HG02852 (cell line): ENCODE measurements at regions not wholly inside any gene's neighbourhood (a gene's known extent, or its start where the extent isn't known, plus 50 kb on each side); places are given as distances from the start of the nearest gene placed in this dataset.

Experiments used
- ATAC-seq: cut with Tn5 transposase; IDR thresholded peaks from one replicate; pipeline ENCODE4 v1.9.1; 2021; ENCODE audit warnings: mild to moderate bottlenecking, moderate library complexity; ENCODE audit not compliant: unreplicated experiment

DNA sequence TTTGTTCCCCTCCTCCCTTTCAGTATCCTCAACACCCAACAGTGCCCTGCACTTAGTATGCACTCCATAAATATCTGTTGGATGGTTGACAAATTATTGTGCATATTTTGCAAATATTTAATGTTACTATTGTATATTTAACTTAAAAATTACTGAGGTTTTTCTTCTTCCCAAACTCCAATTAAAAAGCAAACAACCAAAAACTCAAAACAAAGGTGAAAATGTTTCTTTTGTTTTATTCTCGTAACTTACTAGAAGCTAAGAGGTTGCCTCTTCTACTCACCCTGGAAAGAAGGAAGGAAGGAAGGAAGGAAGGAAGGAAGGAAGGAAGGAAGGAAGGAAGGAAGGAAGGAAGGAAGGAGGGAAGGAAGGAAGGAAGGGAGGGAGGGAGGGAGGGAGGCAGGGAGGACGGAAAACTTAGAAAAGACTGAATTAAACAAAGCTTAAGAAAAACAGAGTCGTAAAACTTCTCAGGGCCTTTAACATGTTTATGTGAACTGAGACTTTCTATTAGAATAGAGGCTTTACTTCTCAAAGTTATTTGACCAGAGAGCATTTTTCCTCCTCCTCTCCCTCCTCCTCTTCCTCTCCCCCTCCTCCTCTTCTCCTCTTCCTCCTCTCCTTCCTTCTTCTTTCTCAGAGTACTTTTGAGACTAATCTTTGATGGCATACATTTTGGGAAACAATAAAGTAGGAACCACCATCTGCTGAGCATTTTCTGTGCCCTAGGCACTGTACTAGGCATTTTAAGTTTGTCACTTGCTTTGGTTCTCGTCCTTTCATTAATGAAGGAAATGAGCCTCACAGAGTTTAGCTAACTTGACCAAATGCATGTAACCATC, 396.6 kb upstream of the WWC1 start:
- no peak for ATAC-seq

- no peak for ATAC-seq
Observed at GRCh38 chr5:167895899-167896659, 395.4 kb upstream of the WWC1 start.

DNA sequence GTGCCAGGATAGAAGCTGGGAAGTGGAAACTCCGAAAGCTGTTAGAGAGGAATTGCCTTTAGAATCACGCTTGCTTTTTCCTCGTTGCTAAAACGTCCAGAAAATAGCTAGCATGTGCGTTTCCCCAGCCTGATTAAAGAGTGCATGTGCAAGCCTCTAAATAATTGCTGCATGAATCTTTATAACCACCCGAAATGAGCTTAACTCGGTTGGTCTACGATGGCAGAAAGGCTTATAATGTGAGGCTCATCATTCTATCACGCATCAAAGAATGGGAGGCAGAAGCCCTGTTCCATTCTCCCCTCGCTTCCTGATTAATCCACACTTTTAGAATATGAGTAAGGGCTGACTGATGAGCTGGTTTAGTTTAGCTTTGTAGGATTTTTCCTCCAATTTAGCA, 394.6 kb upstream of the WWC1 start:
- no peak for ATAC-seq

- ATAC-seq = no peak
Observed at GRCh38 chr5:167897371-167897770, 394.1 kb upstream of the WWC1 start.

- ATAC-seq = no peak
Observed at GRCh38 chr5:167898361-167899042, 392.9 kb upstream of the WWC1 start.

GRCh38 chr5:167899490-167900070, 391.9 kb upstream of the WWC1 start:
- ATAC-seq = no peak

DNA sequence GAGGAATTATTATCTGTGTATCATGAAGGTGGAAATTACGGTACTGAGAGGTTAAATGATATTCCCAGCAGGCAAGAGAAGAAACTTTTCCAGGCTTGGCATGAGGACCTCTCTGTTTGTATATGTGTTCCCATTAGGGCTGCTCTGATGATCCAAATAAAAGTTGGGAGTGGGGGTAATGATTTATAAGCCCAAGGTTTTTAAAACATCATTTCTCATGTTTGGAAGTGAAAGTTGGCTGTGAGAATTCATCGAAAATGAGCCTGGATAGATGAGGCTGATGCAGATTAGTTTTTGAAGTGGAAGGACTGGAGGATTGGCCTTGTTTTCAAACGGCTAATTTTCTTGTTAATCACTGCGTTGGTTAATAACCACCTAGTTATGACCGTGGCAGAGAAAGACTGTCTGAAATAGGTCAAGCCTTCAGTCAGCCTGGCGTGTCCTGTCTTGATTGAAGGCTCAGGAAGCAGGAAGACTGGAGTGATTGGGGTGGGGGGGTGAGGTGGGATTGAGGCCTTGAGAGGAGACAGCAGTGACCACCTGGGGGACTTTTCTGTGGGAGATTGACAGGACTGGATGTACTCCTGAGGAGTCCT, 391.0 kb upstream of the WWC1 start:
- ATAC-seq = no peak

- ATAC-seq = no peak
Observed at GRCh38 chr5:167902298-167902697, 389.1 kb upstream of the WWC1 start.

GRCh38 chr5:167903243-167903642, 388.2 kb upstream of the WWC1 start:
- ATAC-seq = no peak

DNA sequence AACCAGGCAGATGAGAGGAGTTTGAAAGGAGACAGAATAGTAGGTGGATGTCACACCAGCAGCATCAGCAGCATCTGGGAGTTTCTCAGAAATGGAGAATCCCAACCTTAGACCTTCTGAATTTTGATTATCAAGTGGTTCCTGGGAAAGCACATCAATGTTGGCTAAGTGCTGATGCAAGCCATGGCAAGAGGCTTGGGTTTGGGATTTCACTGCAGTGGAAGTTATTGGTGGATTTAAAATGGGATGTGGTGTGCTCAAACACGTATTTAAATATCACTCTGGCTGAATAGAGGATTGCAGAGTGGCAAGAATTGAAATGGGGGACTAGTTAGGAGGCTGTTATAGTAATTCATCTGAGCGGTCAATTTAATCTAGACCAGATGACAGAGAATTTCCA, 387.8 kb upstream of the WWC1 start:
- no peak for ATAC-seq

- ATAC-seq = no peak
Observed at GRCh38 chr5:167905919-167906853, 385.3 kb upstream of the WWC1 start.

- ATAC-seq = no peak
Observed at GRCh38 chr5:167908606-167909005, 382.8 kb upstream of the WWC1 start.

- no peak for ATAC-seq
Observed at GRCh38 chr5:167912941-167913665, 378.3 kb upstream of the WWC1 start.

DNA sequence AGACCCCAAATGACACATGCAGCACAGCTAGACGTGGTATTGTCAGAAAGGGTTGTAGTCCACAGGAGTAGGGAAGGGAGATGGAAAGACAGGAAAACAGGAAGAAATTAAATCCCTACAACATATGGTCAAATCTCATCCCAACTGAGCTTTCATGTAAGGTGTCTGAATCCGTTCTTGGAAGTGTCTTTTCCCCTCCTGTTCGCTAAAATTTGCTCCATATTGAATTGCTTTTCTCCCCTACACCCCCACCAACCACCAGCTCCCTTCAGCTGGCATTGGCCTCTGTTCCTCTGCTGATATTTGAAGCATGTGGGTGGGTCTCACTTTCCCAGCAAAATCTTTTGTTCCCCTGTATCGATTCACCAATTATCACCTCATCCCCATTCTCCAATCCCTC, 376.2 kb upstream of the WWC1 start:
- ATAC-seq = no peak

- no peak for ATAC-seq
Observed at GRCh38 chr5:167916261-167916691, 375.2 kb upstream of the WWC1 start.

DNA sequence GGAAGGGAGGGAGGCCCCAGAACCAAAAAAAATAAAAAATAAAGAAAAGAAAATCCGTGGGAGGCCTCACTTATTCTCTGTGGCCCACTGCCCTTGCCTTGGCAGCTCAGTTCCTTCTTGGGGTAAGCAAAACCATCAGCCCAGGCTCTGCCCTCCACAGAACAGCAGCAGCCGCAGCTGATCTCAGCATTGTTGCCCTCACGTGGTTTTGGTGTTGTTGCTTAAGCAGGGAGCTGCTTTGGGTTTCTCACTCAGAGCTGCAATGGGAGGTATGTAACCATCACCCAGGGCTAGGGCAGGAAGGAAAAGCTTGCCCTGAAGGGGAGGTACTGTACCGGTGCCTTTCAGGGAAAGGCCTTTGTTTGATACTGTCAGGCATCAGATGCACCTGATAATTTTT, 374.7 kb upstream of the WWC1 start:
- no peak for ATAC-seq

DNA sequence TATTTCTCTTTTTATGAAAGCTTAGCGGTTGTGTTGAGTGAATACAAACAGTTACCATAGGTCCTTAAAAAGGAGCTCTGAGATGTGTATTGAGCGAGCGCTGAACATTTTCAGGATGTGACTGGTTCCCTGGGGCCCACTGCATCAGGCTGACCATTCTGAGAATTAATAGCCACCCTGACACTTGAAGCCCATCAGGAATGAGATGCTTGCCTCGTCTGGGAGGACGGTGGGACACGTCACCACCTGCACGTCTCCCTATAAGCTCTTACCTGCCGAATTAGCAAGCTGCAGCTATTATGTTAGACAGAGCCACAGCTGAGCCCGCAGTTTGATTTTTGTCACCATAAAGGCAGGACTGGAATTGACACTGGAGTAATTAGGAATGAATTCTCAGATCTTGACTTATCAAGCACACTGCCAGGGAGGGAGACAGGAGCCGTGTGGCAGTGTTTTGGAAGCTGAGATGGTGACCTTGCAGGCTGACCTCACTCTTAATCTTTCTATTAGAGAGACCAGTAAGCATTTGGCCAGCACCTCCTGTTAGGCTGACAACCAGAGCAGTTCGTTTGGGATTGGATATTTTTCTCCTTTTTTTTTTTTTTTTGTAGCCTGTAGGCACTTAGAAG, 373.1 kb upstream of the WWC1 start:
- no peak for ATAC-seq

DNA sequence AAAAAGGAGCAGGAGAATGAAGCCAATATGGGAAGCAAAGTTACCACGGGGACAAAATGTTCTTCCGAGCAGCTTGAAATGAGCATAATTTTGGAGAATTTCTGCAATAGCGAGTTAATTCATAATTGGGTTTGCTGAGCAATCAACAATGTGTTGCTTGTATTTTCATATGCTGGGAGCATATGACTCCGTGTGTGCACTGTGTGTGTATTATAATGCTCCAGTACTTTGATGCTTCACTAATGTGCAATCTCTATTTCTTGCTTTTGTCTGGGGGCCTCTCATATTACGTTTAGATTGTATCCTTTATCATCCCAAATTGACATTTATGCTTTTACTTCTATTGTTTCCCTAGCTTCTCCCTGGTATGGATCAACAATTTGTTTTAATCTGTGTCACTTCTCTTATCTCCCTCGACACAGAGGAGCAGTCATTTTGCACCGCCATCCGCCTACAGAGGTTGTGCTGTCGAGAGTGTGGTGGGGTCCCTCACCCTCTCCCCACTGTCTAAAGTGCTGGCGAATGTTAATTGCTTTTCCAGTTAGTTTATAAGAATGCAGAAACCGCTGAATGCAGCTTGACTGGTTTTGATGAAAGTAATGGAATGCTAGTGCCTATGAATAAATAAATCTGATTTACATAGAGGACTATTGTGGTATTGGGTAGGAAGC, 372.5 kb upstream of the WWC1 start:
- ATAC-seq = no peak
